BLaER1 treated with 17β-estradiol and CSF1 and Interleukin-3, amounts not matched to agents 10 nM and 100 nM (cell line): ENCODE measurements at regions not wholly inside any gene's neighbourhood (a gene's known extent, or its start where the extent isn't known, plus 50 kb on each side); places are given as distances from the start of the nearest gene placed in this dataset.

ENCODE experiments used
- H3K27ac ChIP-seq, 11 experiments: shearing (Covaris generic); formaldehyde crosslinking; 2 replicates each; pipeline ENCODE4 v1.8.1; 2022
- H3K27me3 ChIP-seq, 11 experiments: shearing (Covaris generic); formaldehyde crosslinking; 2 replicates each; pipeline ENCODE4 v1.8.1; 2022
- H3K36me3 ChIP-seq, 11 experiments: shearing (Covaris generic); formaldehyde crosslinking; 2 replicates each; pipeline ENCODE4 v1.8.1; 2022
- H3K4me1 ChIP-seq, 10 experiments: shearing (Covaris generic); formaldehyde crosslinking; 2 replicates each; pipeline ENCODE4 v1.8.1; 2022
- H3K4me2 ChIP-seq, 11 experiments: shearing (Covaris generic); formaldehyde crosslinking; 2 replicates each; pipeline ENCODE4 v1.8.1; 2022
- H3K4me3 ChIP-seq, 10 experiments: shearing (Covaris generic); formaldehyde crosslinking; 2 replicates each; pipeline ENCODE4 v1.8.1; 2022
- H3K9ac ChIP-seq, 11 experiments: shearing (Covaris generic); formaldehyde crosslinking; 2 replicates each; pipeline ENCODE4 v1.8.1; 2022
- H3K9me3 ChIP-seq, 11 experiments: shearing (Covaris generic); formaldehyde crosslinking; replicated peaks in 1 of 11; 2 replicates each; pipeline ENCODE4 v1.8.1; 2022
- H4K20me1 ChIP-seq, 11 experiments: shearing (Covaris generic); formaldehyde crosslinking; 2 replicates each; pipeline ENCODE4 v1.8.1; 2022
- Cebpa-rat ChIP-seq, 11 experiments: shearing (Covaris generic); IDR thresholded peaks; 2 replicates each; pipeline ENCODE4 v1.8.1; 2022

DNA sequence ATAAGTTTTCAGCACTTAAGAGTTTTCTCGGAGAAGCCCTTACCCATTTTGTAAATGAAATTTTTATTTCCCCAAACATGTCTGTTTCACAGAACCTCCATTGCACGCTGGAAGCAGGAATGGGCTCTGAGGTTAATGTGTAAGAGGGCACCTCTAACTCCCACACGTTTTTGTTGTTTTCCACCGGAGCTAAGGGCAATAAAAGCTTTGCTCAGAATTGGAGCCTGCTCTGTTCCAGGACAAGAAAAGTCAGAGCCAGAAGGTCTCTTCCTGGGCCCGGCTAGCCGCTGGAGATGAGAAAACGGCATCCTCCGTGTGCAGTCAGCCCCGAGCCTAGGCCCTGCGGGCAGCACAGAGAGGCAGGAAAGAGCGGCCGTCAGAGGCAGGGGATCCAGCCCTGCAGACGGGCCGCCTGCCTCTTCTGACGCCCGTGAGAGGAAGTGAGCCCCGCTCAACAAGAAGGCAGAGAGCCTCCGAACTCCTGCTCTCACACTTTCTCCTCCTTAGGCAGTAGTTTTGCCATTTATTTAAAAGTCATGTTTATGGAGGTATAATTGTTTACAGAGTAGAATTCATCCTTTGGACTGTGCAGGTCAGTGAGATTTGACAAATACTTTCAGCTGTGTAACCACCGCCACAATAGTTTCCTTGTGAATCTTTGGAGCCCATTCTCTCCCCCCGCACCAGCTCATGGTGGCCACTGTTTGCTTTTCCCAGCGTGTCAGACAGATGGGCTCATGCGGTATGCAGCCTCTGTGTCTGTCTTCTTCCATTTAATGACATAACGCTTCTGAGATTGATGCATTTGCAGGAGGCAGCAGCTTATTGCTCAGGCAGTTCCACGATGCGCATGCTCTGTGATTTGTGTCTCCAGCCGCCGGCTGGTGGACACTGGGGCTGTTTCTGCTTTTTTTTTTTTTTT, 117.3 kb downstream of the GALR1 start:
- no peak overlapping the region for H3K27ac ChIP-seq
- no peaks in the 10 kb centered on the region for H3K27me3 ChIP-seq
- H3K4me1 ChIP-seq = no peaks in the 10 kb centered on the region
- no peaks in the 10 kb centered on the region for H3K36me3 ChIP-seq
- peaks cover 17 to 45% (median 29%) of the 10 kb centered on the region in 11 experiments for H3K9me3 ChIP-seq
- TF ChIP-seq Cebpa-rat (IDR thresholded peaks at IDR 0.05) = no peak
- no peak overlapping the region for H3K9ac ChIP-seq
- H3K4me2 ChIP-seq = no peak overlapping the region
- no peak overlapping the region for H3K4me3 ChIP-seq
- no peaks in the 10 kb centered on the region for H4K20me1 ChIP-seq

DNA sequence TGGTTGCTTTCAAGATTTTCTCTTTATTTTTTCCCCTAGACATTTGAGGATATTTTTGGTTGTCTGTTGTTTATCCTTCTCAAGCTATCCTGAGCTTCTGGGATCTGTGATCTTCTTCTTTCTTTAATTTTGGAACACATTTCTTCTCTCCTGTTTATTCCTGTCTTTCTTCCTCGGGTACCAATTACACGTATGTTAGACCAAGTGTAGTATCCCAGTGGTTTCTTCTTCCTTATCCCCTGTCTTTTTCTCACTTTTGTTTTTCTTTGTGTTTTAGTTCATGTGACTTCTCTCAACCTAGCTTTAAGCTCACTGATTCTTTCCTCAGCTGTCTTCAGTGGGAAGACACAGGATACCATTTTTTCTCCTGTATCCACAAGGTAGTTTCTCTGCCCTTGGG, 120.0 kb downstream of the GALR1 start:
- no peak overlapping the region for H3K9ac ChIP-seq
- H3K9me3 ChIP-seq = peaks cover 15 to 34% (median 19%) of the 10 kb centered on the region in 11 experiments
- no peak for TF ChIP-seq Cebpa-rat (IDR thresholded peaks at IDR 0.05)
- no peak overlapping the region for H3K27ac ChIP-seq
- no peaks in the 10 kb centered on the region for H3K27me3 ChIP-seq
- H3K4me2 ChIP-seq = no peak overlapping the region
- H3K4me1 ChIP-seq = no peaks in the 10 kb centered on the region
- no peaks in the 10 kb centered on the region for H3K36me3 ChIP-seq
- H3K4me3 ChIP-seq = no peak overlapping the region
- H4K20me1 ChIP-seq = no peaks in the 10 kb centered on the region

DNA sequence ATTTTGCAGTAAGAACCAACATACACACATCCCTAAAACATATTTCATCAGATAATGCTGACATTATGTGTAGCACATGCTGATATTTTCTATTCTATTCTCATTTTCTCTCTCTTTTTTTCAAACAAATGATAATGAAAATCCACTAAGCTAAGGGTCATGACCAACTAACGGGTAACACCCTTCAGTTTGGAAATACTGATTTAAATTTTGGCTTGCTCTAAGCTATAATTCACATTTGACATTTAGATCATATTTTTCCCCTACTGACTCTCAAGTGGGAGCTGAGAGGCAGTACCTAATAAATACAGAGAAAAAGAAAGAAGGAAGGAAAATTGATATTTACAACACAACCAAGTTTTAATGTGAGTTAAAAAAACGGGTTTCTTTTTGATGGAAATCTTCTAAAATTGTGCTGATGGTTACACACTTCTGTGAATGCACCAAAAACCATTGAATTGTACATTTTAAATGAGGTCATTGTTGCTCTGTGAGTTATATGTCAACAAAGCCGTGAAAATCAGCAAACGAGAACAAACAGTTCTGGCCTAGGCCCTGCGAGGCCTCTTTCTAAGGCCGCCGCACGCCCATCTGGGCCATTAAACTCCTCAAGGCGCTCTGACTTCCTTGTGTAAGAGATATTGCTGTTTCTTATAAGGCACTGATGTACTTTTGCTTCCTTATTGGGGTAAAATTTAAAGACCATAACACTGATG, 124.2 kb downstream of the GALR1 start:
- no peak overlapping the region for H3K9ac ChIP-seq
- peaks cover 14 to 29% (median 16%) of the 10 kb centered on the region in 11 experiments for H3K9me3 ChIP-seq
- no peak overlapping the region for H3K27ac ChIP-seq
- H3K36me3 ChIP-seq = no peaks in the 10 kb centered on the region
- no peak overlapping the region for H3K4me3 ChIP-seq
- TF ChIP-seq Cebpa-rat (IDR thresholded peaks at IDR 0.05) = no peak
- no peak overlapping the region for H3K4me2 ChIP-seq
- H3K4me1 ChIP-seq = no peaks in the 10 kb centered on the region
- no peaks in the 10 kb centered on the region for H3K27me3 ChIP-seq
- no peaks in the 10 kb centered on the region for H4K20me1 ChIP-seq

DNA sequence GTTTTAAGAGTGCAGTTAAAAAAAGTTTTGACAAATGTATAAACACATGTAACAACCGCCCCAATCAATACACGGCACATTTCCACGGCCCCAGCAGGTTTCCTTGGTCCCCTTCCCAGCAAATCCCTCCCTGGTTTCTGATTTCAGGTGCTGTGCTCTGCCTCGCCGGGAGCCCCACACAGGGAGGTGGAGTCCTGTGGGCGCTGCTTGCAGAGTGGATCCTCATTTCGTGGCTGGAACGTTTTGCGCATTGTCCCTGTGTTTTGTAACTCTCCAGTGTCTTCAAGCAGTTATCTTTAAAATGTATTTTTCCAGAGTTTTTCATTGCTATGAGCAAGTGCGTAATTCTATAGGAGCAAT, 124.8 kb downstream of the GALR1 start:
- Histone ChIP-seq H3K27ac (no peak overlapping the region), H3K4me2 (no peak overlapping the region), H3K4me1 (no peaks in the 10 kb centered on the region), H4K20me1 (no peaks in the 10 kb centered on the region), H3K4me3 (no peak overlapping the region), H3K36me3 (no peaks in the 10 kb centered on the region), H3K9ac (no peak overlapping the region), H3K9me3 (peaks cover 9 to 24% (median 10%) of the 10 kb centered on the region in 11 experiments), H3K27me3 (no peaks in the 10 kb centered on the region)
- no peak for TF ChIP-seq Cebpa-rat (IDR thresholded peaks at IDR 0.05)

DNA sequence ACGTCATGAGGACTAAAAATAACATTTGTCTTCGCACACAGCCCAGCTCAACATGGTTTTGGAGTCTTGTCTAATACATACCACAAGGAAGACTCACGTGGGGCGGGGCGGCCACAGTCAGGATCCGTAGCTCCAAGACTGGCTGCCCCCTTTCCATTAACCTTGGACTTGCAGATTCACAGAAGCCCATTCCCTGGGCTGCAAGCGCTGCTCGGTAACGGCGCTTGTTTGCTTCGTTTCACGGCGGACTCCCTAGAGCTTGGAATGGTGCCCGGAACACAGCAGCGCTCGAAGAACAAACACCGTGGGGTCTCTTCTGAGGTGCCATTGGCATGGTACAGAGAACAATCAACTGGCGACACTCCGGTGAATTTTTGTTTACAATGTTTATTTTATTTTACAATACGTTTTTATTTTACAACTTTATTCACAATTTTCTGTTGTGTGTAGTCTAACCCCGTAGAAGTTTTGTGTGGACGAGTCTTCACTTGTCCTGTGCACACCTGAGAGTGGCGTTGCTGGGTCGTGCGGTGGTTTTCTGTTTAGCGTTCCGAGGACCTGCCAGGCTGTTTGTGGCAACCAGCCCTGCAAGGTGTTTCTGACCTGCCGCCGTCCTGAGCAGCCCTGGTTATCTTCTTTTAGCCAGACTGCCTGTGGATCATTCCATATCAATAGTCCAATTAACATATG, 126.5 kb downstream of the GALR1 start:
- no peaks in the 10 kb centered on the region for H4K20me1 ChIP-seq
- no peaks in the 10 kb centered on the region for H3K4me1 ChIP-seq
- no peak for TF ChIP-seq Cebpa-rat (IDR thresholded peaks at IDR 0.05)
- H3K9me3 ChIP-seq = peaks cover 0 to 7% (median 0%) of the 10 kb centered on the region in 11 experiments; a peak in 1 of 22 replicates
- H3K4me3 ChIP-seq = no peak overlapping the region
- H3K27me3 ChIP-seq = no peaks in the 10 kb centered on the region
- H3K27ac ChIP-seq = no peak overlapping the region
- no peak overlapping the region for H3K4me2 ChIP-seq
- no peaks in the 10 kb centered on the region for H3K36me3 ChIP-seq
- no peak overlapping the region for H3K9ac ChIP-seq

DNA sequence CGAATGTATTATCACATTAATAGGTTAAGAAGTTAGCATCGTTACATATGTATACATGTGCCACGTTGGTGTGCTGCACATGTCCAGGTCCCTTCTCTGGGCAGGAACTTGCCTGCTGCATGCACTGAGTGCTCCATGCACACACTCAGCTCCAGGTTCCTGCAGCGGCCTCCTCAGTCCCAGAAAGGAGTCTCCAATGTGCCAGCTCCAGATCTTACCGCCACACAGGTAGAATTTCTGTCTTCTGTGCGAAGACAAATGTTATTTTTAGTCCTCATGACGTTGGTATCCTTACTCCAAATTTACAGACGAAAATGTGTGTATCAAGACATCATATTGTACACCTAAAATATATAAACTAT, 127.1 kb downstream of the GALR1 start:
- Histone ChIP-seq H3K9ac (no peak overlapping the region), H3K4me3 (no peak overlapping the region)

DNA sequence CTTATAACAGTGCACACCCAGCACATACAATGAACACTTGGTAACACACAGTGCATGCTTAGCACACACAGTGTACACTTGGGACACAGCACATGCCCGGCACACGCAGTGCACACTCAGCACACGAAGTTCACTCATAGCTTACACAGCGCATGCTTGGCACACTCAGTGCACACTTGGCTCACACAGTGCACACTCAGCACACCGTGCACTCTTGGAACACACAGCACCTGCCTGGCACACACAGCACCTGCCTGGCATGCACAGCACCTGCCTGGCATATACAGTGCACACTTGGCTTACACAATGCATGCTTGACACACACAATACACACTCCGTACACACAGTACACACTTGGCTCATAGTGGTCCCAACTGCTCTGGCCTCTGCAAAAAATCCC, 128.2 kb downstream of the GALR1 start:
- Histone ChIP-seq H3K9me3 (no peaks in the 10 kb centered on the region), H3K27ac (no peak overlapping the region)

More for the DNA sequence above, 127.1 kb downstream of the GALR1 start:
- no peaks in the 10 kb centered on the region for H3K27me3 ChIP-seq
- H3K4me1 ChIP-seq = no peaks in the 10 kb centered on the region
- peaks cover 0 to 2% (median 0%) of the 10 kb centered on the region in 11 experiments; a peak in 1 of 22 replicates for H3K9me3 ChIP-seq
- TF ChIP-seq Cebpa-rat (IDR thresholded peaks at IDR 0.05) = no peak
- no peaks in the 10 kb centered on the region for H4K20me1 ChIP-seq
- no peak overlapping the region for H3K4me2 ChIP-seq
- no peaks in the 10 kb centered on the region for H3K36me3 ChIP-seq
- no peak overlapping the region for H3K27ac ChIP-seq

DNA sequence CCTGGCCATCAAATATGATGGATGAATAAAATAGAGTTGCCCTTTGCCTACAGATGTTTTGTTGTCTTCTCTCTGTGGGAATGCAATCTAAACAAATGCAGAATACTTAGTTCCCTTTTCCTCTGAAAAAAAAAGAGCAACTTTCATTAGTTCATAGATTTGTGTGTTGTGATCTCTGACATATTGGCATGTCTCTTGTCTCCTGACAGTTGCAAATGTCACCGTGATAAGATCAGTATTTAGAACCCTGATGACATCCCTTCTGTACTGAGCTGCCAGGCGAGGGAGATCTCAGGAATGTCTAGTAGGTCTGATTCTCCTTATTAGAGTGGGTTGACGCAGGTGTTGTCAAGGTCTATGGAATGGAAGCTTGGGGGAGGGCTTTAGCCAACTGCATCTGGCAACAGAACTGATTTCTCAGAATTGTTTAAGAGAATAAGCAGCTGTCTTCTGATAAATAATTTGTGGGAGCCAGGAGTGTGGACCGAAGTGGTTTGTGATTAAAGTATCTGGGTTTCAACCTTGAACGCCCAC, 130.4 kb downstream of the GALR1 start:
- H3K27me3 ChIP-seq = no peaks in the 10 kb centered on the region
- H3K9ac ChIP-seq = no peak overlapping the region
- no peak overlapping the region for H3K27ac ChIP-seq
- no peak for TF ChIP-seq Cebpa-rat (IDR thresholded peaks at IDR 0.05)
- H3K4me2 ChIP-seq = no peak overlapping the region
- no peak overlapping the region for H3K4me3 ChIP-seq
- H3K36me3 ChIP-seq = no peaks in the 10 kb centered on the region
- H4K20me1 ChIP-seq = no peaks in the 10 kb centered on the region
- no peaks in the 10 kb centered on the region for H3K9me3 ChIP-seq
- no peaks in the 10 kb centered on the region for H3K4me1 ChIP-seq

More for the DNA sequence above, 128.2 kb downstream of the GALR1 start:
- Histone ChIP-seq H3K4me1 (no peaks in the 10 kb centered on the region), H3K9ac (no peak overlapping the region), H3K27me3 (no peaks in the 10 kb centered on the region), H4K20me1 (no peaks in the 10 kb centered on the region), H3K4me3 (no peak overlapping the region), H3K4me2 (no peak overlapping the region), H3K36me3 (no peaks in the 10 kb centered on the region)
- no peak for TF ChIP-seq Cebpa-rat (IDR thresholded peaks at IDR 0.05)

DNA sequence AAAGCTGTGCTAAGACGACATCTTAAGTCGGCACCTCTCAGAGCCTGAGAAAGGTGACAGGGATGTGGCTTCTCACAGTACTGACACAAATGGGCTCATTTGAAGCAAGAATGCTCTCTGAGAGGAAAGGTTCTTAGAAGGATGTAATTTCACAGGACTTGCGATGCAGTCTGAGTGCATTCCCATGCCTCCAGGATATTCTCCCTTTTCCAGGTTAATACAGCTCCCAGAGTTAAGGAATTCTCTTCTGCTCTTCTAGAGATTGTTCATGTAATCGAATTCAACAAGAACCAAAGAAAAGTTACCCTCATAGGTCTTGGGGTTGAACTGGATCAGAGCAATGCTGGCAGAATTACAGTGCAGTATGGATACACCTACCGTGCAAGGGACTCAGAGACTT, 131.0 kb downstream of the GALR1 start:
- no peaks in the 10 kb centered on the region for H3K36me3 ChIP-seq
- H3K4me3 ChIP-seq = no peak overlapping the region
- H3K27me3 ChIP-seq = no peaks in the 10 kb centered on the region

More for the DNA sequence above, 131.0 kb downstream of the GALR1 start:
- Histone ChIP-seq H3K27ac (no peak overlapping the region), H3K9ac (no peak overlapping the region), H3K9me3 (no peaks in the 10 kb centered on the region), H4K20me1 (no peaks in the 10 kb centered on the region), H3K4me2 (no peak overlapping the region), H3K4me1 (no peaks in the 10 kb centered on the region)
- TF ChIP-seq Cebpa-rat (IDR thresholded peaks at IDR 0.05) = no peak
